HG02938 (cell line): ENCODE measurements at regions not wholly inside any gene's neighbourhood (a gene's known extent, or its start where the extent isn't known, plus 50 kb on each side); places are given as distances from the start of the nearest gene placed in this dataset.
"Not testable (repeated sequence)": the region's sequence is repeated elsewhere in the genome, so short reads cannot be mapped to it uniquely, and the experiment has no call there.

Experiments used
- ATAC-seq: cut with Tn5 transposase; IDR thresholded peaks from one replicate; pipeline ENCODE4 v1.9.1; 2021; ENCODE audit warnings: mild to moderate bottlenecking, moderate library complexity; ENCODE audit not compliant: unreplicated experiment

DNA sequence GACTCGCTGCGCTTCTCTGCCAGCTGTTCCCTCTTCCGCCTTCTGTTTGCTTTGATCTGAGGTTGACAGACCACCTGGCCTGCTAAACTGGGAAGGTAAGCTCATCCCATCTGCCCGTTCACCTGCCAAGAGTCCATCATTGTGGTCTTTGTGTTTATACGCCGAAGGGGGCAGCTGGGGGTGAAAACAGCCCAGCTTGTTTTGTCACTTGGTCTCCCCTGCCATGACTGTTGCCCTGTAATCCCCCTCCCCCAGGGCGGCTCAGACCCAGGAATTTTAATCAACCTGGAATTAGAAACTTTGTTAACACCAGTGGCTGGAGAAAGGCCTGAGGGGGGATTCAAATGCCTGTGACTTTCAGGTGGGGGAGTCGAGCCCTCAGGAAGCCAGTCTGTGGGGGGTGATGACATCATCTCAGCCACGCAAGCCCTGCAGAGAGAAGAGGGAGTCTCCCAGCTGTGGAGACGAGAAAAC, 333.3 kb downstream of the BCOR start:
- ATAC-seq, result no peak

DNA sequence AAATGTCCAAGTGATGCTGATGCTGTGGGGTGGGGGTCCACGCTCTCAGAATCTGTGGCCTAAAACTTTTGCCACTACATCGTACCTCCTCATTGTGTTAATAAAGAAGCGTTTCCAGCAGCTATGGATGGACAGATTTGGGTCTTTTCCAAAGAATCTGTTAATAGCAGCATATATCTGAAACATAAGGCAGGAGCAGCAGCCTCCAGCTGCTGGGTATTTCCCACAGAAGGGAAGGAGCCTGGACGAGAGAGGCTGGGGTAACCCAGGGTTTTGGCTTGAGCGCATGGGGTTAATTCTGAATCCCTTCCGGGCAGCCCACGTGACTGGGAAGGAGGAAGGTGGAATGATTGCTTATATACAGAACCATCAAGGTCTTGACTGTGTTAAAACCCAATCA, 332.4 kb downstream of the BCOR start:
- no peak for ATAC-seq

DNA sequence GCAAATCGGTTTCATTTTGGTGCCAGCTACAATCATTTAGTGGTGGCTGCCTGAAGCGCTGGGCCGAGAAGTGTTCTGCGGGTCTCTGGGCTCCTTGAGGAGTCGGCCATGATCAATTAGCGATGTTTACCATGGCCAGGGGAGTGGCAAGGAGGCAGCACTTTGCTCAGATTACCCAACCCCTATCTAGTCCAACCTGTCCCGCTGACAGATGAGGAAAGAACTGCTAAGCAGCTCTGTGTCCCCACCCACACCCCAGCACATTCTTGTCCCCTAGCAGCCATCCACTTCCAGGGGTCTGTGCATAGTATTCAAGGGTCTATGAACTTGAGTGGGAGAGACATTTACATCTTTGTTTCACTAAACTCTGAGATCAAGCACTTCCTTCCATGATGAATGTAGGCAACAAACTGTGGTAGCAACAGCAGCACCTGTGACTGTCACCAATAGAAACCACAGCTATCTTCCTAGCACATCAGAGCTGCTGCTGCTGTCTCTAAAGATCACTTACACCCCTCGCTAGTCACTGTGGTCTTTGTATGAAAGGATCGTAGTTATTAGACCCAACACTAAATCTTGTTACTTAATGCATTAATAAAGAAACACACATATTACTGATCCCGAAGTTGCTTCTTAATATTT, 331.6 kb downstream of the BCOR start:
- ATAC-seq, result no peak

DNA sequence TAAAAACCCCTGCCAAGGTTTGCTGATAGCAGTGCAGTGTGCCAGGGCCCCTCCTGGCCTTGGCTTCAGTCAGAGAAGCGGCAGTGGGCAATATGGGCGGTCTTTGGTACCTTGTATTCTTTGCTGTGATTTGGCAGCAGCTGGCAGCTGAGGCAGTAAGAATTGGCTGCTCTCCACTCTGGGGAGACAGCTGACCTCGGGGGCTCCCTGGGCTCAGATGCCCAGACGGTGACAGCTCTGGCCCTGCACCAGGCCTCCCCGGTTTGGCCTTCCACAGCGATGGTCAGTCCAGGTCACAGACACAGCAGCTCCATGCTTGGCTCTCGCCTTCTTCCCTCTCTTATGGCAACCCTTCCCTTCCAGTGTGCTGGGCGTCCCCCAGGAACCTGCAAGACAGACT, 330.9 kb downstream of the BCOR start:
- no peak for ATAC-seq

DNA sequence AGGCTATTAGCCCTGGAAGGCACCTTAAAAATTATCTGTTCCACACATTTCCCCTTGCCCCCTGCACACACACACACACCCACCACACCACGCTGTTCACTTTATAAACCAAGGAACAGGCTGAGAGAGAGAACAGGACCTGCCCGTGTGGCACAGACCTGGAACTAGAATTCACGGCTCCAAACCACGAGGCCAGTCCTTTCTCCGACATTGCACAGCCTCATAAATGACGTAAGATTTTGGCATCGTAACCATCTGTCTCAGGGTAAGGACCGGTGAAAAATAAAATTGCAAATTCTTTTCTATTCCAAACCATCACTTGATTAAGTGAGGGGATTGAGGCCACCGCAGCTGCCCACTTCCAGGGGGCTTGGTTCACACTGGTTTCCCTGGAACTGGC, 330.3 kb downstream of the BCOR start:
- ATAC-seq, result no peak

DNA sequence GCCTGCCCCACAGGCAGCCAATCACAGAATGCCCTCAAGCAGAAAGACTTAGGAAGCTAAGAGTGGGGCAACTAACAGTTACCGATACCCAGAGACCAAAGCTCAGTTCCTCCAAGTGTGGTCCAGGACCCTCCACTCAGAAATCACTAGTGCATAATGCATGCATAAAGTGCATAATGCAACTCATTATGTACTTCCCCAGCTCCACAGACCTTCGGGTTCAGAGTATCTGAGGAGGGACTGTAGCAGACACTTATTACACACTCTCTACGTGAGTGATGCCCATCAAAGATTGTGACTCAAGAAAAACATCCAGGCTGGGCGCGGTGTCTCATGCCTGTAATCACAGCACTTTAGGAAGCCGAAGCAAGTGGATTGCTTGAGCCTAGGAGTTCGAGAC, 328.0 kb downstream of the BCOR start:
- ATAC-seq, result no peak

DNA sequence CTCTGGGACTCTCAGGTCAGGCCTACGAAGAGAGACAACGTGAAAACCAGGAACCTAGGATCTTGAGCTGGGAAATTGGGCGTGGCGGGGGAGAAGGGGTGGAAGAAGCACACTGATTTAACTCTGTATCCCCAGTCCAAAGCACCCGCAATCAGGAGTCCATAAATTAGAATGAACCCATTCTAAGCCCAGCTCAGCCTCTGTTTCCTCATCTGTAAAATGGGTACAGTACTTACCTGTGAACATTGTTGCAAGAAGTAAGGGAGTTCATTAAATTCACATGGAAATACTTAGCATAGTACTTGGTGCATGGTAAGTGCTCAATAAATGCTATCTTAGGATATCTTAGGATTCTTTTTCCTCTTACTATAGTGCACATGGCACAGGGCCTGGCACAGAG, 326.7 kb downstream of the BCOR start:
- no peak for ATAC-seq

DNA sequence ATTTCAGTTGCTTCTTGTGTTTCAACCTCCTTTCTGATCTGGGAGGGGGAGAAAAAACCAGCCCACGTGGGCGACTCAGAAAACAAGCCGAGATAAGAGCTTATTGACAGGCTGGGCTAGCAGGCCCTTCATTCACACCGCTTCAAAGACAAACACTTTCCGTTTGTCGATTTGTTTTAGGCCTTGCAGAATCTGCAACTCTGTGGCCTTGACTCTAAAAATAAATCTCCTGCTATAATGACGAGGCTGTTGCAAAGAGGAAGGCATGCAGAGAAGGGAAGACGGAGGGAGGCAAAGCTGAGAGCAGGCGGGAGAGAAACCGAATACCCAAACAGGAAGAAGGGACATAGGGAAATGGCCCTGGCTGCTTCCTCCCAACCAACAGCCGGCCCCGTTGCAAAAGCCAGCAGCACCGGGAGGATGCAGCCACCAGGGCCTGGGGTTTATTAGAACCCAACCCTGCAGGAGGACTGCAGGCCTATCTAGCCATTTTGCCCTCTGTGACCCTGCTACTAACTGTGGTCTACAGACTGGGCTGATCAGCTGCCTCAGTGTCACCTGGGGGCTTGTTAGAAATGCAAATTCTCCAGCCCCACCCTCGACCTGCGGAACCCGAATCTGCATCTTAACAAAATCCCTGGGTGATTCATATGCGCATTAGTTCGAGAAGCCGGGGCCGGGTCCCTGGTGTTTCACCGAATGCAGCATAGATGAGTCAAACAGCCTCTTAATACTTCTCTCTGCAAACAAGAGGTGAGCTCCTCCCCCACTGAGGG, 325.5 kb downstream of the BCOR start:
- ATAC-seq, result no peak

DNA sequence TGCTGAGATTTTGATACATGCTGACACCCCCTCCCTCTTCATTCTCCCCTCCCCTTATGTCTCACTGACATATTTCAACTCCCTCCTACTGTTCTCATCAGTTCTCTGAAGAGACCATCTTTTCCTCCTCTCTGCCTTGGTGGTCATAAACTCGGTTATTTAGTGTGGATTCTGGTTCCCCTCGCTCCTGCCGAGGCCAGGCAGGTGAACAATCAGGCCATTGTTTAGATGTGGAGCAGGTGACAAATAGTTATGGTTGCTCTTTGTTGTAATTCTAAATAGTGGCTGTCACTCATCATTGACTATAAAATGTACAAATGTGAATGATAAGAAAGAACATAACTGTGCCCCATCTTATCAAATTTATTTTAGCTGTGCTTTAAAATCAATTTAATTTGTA, 324.6 kb downstream of the BCOR start:
- ATAC-seq, result no peak

DNA sequence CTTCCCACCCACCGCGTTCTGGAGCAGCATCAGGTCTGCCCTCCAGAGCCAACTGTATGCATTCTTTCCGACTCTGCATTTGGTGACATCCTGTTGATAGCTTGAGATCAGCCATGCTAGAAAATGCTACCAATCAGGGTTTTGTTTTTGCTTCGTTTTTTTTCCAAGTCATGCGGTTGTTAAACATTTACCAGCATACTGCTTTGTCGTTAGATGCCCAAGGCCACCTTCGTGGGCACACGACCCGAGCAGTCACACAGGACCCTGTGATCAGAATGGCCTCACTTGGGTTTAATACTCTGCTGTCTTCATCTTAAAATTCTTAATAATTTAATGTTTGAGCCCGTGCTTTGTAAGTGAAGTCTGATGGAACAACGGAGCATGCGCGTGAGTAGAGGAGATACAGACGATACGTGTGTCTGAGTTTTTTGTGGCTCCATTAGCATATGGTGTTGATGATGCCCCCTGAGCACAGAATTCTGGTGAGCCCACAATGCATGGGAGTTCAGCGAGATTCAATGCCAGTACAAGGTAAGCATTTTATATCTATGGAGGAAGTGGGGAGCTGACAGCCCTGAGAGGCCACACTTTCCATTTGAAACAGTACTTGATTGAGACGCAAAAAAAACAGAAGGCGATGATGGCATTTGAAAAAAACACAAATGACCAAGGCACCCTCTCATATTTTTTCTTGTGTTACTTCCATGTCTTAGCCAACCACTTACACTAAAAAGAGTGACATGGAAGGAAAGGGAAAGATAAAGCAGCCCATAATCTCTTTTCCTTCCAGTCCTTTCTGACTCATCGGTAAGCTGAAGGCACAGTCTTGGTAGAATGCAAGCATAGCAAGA, 323.6 kb downstream of the BCOR start:
- ATAC-seq, result no peak

DNA sequence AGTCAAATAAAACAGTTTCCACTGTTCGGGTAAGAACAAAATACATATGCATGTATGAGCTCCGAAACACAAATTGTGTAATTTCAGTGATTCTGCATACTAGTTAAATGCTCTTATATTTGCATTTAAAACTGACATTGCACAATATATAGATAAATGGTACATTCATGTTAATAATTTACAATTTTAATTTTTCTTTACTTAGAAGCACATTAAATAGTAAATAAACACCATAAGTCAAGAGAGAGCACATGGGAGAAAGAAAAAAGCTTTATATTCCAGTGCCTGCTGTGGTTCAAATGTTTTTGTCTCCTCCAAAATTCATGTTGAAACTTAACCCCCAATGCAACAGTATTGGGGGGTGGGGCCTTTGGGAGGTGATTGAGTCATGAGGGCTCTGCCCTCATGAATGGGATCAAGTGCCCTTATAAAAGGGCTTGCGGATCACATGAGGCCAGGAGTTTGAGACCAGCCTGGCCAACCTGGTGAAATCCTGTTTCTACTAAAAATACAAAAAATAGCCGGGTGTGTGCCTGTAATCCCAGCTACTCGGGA, 322.9 kb downstream of the BCOR start:
- no peak for ATAC-seq

DNA sequence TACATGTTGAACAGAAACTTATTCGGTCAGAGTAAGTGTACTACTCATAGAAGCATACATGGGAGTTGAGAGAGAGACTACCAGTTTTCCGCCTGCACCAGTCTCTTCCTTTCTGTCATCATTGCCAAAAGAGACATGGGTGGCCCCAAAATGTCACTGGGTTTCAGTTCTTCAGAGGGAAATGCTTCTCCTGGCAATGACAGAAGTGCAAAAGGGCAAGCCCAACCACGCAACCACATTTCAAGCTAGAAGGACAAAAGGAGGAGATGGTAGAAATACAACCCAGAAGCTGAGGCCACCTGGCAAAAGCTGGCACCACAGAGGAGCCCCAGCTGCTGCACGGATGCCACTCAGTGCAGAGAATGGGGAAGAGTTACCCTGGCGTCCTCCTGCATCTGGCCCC, 320.1 kb downstream of the BCOR start:
- ATAC-seq, result no peak

DNA sequence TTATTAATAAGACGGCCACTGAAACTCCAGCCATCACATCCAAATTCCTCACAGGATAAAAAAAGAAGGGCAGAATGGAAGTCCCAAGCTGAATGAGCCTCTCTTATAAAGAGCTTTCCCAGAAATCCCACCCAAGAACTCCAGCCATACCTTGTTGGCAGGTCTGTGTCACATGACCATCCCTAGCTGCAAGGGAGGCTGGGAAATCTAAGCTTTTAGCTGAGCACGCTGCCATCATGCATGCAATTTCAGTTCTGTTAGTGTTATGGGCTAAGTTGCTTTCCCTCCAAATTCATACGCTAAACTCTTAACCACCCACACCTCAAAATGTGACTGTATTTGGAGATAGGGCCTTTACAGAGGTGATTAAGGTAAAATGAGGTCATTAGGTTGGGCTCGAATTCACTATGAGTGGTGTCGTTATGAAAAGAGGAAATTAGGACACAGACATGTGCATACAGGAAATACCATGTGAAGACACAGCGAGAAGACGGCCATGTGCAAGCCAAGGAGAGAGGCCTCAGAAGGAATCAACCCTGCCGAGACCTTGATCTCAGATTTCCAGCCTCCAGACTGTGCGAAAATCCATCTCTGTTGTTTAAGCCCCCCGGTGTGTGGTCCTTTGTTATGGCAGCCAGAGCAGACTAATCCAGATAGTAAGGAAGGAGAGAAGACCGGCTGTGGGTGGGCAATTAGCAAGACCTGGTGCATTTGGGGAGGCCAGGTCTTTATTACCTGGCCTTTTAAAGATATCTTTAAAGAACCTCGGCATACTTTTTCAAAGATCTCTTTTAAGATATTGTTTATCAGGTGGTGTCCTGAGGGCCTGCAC, 317.6 kb downstream of the BCOR start:
- ATAC-seq, result no peak

DNA sequence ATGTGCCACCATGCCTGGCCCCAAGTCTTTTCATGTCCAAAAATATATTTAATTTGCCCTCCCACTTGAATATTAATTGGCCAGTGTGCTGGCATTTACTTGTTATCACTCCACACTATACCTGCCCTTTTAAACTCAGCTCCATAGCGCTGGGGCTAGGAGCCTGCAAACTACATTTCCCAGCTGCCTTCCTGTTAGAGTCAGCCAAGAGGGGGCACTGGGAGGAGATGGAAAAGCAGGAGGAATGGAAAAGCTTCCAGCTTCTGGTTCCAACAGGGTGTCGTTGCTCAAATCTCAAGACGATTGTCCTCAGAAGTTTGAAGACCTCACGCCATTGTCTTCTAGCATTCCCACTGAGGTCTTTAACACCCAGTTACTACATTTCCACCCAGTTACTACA, 315.5 kb downstream of the BCOR start:
- no peak for ATAC-seq

DNA sequence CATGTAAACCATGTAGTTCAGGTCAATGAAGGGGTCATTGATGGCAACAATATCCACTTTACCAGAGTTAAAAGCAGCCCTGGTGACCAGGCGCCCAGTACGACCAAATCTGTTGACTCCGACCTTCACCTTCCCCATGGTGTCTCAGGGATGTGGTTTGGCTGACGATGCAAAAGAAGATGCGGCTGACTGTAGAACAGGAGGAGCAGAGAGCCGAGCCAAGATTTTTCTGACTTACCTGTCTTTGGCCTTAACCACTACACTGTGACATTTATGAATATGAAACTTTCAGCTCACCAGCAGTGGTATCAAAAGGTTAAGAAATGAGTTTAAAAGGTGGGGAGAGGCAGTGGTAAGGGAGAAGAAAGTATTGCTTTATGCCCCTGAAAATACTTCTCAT, 309.8 kb downstream of the BCOR start:
- no peak for ATAC-seq

DNA sequence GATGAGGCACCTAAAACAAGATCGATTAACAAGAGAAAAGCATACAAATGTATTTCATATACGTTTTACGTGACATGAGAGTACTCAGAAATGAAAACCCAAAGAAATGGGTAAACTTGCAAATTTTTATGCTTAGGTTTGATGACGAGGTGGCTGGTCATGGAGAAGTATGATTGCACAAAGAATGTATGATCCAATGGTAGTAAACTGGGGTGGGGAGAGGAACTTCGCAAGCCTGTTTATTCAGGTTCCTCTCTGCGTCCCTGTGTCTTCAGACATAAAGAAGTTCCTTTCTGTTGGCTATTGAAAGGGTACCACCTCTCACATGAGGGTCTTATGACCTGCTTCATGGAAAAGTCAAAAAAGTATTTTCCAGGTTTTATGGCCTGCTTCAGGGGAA, 309.2 kb downstream of the BCOR start:
- no peak for ATAC-seq

DNA sequence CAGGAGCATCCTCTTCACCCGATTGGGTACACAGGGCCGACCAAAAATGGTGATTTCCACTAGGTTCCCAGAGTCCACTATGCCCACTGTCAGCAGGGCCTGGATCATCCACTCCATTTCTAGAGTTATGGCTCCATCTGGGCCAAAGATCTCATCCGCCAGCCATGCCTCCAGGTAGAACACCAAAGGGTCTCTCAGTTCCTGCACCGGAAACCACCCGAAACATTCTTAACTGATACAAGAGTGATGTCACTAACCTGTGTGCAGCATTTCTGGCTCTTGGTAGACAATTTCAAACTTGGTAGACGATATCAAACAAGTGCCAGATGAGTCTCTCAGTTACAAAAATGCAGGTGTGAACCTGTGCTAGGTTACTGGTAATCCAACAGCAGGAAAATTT, 306.1 kb downstream of the BCOR start:
- no peak for ATAC-seq

DNA sequence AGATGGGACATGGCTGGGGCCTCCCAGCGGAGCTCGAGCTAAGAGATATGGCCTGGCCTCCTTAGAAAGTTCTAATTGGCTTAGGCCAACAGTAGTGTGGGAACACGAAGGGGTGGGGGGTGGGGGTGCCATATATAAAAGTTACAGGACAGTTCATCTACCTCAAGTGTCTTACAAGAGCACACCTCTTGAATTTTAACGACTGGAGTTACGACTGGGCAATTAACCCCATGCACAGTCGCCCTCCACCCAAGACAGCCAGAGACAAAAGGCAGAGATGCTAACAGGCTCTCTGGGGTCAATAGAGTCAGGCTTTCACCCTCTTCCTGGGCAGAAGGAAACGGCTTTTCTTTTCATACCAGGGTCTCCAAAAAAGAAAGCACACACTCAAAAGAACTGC, 302.2 kb downstream of the BCOR start:
- ATAC-seq, result no peak

DNA sequence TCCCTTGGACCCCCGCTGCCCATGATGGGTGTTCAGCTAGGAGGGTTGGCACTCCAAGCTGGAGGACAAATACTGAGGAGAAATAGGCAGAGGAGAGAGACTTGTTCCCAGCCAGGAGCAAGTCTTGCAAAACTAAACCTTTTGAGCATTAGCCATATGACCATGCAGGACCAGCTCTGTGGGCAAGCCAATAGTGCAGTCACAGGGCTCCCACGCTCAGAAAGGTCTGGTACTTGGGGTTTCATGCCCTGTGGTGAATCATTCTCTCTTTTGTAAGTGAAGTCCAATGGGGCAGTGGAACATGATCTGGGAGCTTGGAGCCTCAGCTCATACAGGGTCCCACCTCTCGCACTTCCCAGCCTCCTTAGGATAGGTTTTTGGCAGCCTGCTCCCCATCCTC, 300.9 kb downstream of the BCOR start:
- ATAC-seq, result no peak

DNA sequence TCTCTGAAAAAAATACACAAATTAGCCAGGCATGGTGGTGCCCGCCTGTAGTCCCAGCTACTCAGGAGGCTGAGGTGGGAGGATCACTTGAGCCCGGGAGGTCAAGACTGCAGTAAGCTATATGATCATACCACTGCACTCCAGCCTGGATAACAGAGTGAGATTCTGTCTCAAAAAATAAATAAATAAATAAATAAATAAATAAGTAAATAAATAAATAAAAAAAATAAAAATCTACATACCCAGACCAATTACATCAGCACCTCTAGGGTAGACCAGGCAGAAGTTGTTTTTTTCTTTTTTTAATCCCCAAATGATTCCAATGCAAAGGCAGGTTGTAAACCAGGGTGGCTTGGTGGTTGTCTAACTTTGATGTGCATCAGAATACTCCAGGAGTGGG, 299.3 kb downstream of the BCOR start:
- not testable (repeated sequence) for ATAC-seq

DNA sequence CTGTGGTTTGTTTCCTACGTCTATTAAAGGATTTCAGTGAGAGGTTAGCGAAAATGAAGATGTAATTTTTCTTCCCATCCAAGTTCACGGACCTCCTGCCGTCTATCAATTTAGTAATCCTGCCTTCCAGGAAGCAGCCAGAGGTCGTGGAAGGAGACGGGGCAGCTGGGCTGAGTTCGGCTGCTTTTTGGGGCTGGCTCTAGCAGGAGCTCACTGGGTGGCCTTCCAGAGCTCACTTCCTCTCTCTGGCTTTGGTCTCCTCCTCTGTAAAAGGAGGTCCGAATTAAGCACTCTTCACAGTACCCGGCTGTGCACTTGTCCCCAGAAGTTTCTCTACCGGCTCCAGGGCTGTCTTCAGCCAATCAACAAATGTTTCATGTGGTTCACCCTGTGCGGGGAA, 295.4 kb downstream of the BCOR start:
- no peak for ATAC-seq
